Astrocyte (in vitro differentiated cells and primary cell): ENCODE measurements at regions not wholly inside any gene's neighbourhood (a gene's known extent, or its start where the extent isn't known, plus 50 kb on each side); places are given as distances from the start of the nearest gene placed in this dataset.

Experiments used
- DNase-seq: peaks from one replicate; pipeline ENCODE4 v3.0.0-alpha.2; 2010; ENCODE audit warnings: low read depth
- FAIRE-seq: peaks from 2 replicates; lab custom pipeline; 2011; peaks lifted over from hg19 to GRCh38; lab: Jason Lieb, UNC
- H2AFZ ChIP-seq: 2 replicates; pipeline ENCODE4 v1.6.0; 2012; ENCODE audit warnings: low read depth, low read length, inconsistent platforms
- H3K27ac ChIP-seq: 2 replicates; pipeline ENCODE4 v1.5.1; 2011; ENCODE audit warnings: low read depth, low read length, inconsistent platforms
- H3K27me3 ChIP-seq: 2 replicates; pipeline ENCODE4 v1.6.0; 2011; ENCODE audit warnings: low read length, inconsistent platforms; ENCODE audit not compliant: insufficient read depth
- H3K36me3 ChIP-seq: 2 replicates; pipeline ENCODE4 v1.5.1; 2011; ENCODE audit warnings: low read length, inconsistent platforms; ENCODE audit not compliant: insufficient read depth
- H3K4me1 ChIP-seq: 2 replicates; pipeline ENCODE4 v1.5.1; 2011; ENCODE audit warnings: low read length, inconsistent platforms; ENCODE audit not compliant: insufficient read depth
- H3K4me2 ChIP-seq: 2 replicates; pipeline ENCODE4 v1.6.0; 2012; ENCODE audit warnings: low read length, inconsistent platforms
- H3K4me3 ChIP-seq: 2 replicates; pipeline ENCODE4 v1.5.1; 2011; ENCODE audit warnings: low read depth, mild to moderate bottlenecking, low read length, inconsistent platforms; ENCODE audit not compliant: insufficient read depth
- H3K79me2 ChIP-seq: 2 replicates; pipeline ENCODE4 v1.6.0; 2012; ENCODE audit warnings: mild to moderate bottlenecking, low read length, inconsistent platforms; ENCODE audit not compliant: insufficient read depth
- H3K9ac ChIP-seq: 2 replicates; pipeline ENCODE4 v1.6.0; 2012; ENCODE audit warnings: mild to moderate bottlenecking, low read length, inconsistent platforms
- H3K9me3 ChIP-seq: 2 replicates; pipeline ENCODE4 v1.5.1; 2012; ENCODE audit warnings: low read depth, mild to moderate bottlenecking, low read length, inconsistent platforms; ENCODE audit not compliant: insufficient read depth
- H4K20me1 ChIP-seq: 2 replicates; pipeline ENCODE4 v1.6.0; 2012; ENCODE audit warnings: low read length, inconsistent platforms; ENCODE audit not compliant: insufficient read depth
- H3K27ac Mint-ChIP-seq: one replicate; pipeline ENCODE4 v1.8.0; 2021; ENCODE audit warnings: mild to moderate bottlenecking, mixed read lengths; ENCODE audit not compliant: unreplicated experiment
- H3K27me3 Mint-ChIP-seq: one replicate; pipeline ENCODE4 v1.8.0; 2021; ENCODE audit warnings: low read depth, mixed read lengths; ENCODE audit not compliant: unreplicated experiment
- H3K36me3 Mint-ChIP-seq: one replicate; pipeline ENCODE4 v1.8.0; 2021; ENCODE audit warnings: low read depth, mixed read lengths; ENCODE audit not compliant: unreplicated experiment
- H3K4me1 Mint-ChIP-seq: one replicate; pipeline ENCODE4 v1.8.0; 2021; ENCODE audit warnings: low read depth, mixed read lengths; ENCODE audit not compliant: unreplicated experiment
- H3K4me3 Mint-ChIP-seq: one replicate; pipeline ENCODE4 v1.8.0; 2021; ENCODE audit warnings: mild to moderate bottlenecking, moderate library complexity, mixed read lengths; ENCODE audit not compliant: unreplicated experiment
- H3K9me3 Mint-ChIP-seq: one replicate; pipeline ENCODE4 v1.8.0; 2021; ENCODE audit warnings: mild to moderate bottlenecking, mixed read lengths; ENCODE audit not compliant: unreplicated experiment
- CTCF ChIP-seq: IDR thresholded peaks from 2 replicates; pipeline ENCODE4 v1.5.1; 2011; ENCODE audit warnings: low read depth, mild to moderate bottlenecking, inconsistent platforms, low read length, moderate library complexity; ENCODE audit not compliant: insufficient read depth
- EZH2 ChIP-seq: IDR thresholded peaks from 2 replicates; pipeline ENCODE4 v1.6.1; 2012; ENCODE audit warnings: mild to moderate bottlenecking, low read length, inconsistent platforms; ENCODE audit not compliant: insufficient read depth

GRCh38 chr14:44639781-44640385, 132.8 kb upstream of the FSCB start:
- no peaks in the 10 kb centered on the region for H3K36me3 ChIP-seq
- no peak overlapping the region for H3K4me3 Mint-ChIP-seq
- H3K9me3 ChIP-seq = peaks cover 3% of the 10 kb centered on the region
- no peaks in the 10 kb centered on the region for H3K79me2 ChIP-seq
- H3K4me2 ChIP-seq = no peak overlapping the region
- H2AFZ ChIP-seq = no peak overlapping the region
- H3K27ac ChIP-seq = no peak overlapping the region
- H3K27ac Mint-ChIP-seq = no peak overlapping the region
- no peaks in the 10 kb centered on the region for H3K4me1 Mint-ChIP-seq
- TF ChIP-seq CTCF (no peak), EZH2 (no peak)
- FAIRE-seq (no peak), DNase-seq (no peak)
- H3K27me3 ChIP-seq = no peaks in the 10 kb centered on the region
- H3K9ac ChIP-seq = no peak overlapping the region
- no peaks in the 10 kb centered on the region for H3K27me3 Mint-ChIP-seq
- H4K20me1 ChIP-seq = no peaks in the 10 kb centered on the region
- no peaks in the 10 kb centered on the region for H3K9me3 Mint-ChIP-seq
- H3K4me3 ChIP-seq = no peak overlapping the region
- H3K36me3 Mint-ChIP-seq = no peaks in the 10 kb centered on the region
- no peaks in the 10 kb centered on the region for H3K4me1 ChIP-seq

GRCh38 chr14:44634692-44635091, 127.6 kb upstream of the FSCB start:
- Histone ChIP-seq H2AFZ (no peak overlapping the region), H3K79me2 (no peaks in the 10 kb centered on the region), H3K4me1 (no peaks in the 10 kb centered on the region), H3K27me3 (no peaks in the 10 kb centered on the region), H4K20me1 (no peaks in the 10 kb centered on the region), H3K9ac (no peak overlapping the region), H3K9me3 (no peaks in the 10 kb centered on the region), H3K27ac (no peak overlapping the region), H3K4me2 (no peak overlapping the region), H3K36me3 (no peaks in the 10 kb centered on the region), H3K4me3 (no peak overlapping the region)
- Mint-ChIP-seq H3K27me3 (no peaks in the 10 kb centered on the region), H3K36me3 (no peaks in the 10 kb centered on the region), H3K4me3 (no peak overlapping the region), H3K27ac (no peak overlapping the region), H3K9me3 (no peaks in the 10 kb centered on the region), H3K4me1 (no peaks in the 10 kb centered on the region)
- FAIRE-seq = no peak
- no peak for DNase-seq
- TF ChIP-seq CTCF (no peak), EZH2 (no peak)

GRCh38 chr14:44626423-44626822, 119.3 kb upstream of the FSCB start:
- H3K9ac ChIP-seq = no peak overlapping the region
- H3K27ac Mint-ChIP-seq = no peak overlapping the region
- no peak for DNase-seq
- no peaks in the 10 kb centered on the region for H3K9me3 ChIP-seq
- H3K27me3 Mint-ChIP-seq = no peaks in the 10 kb centered on the region
- H3K9me3 Mint-ChIP-seq = no peaks in the 10 kb centered on the region
- H3K27me3 ChIP-seq = no peaks in the 10 kb centered on the region
- TF ChIP-seq EZH2 = no peak
- no peak for TF ChIP-seq CTCF
- no peak overlapping the region for H3K4me3 Mint-ChIP-seq
- no peaks in the 10 kb centered on the region for H3K4me1 ChIP-seq
- H3K79me2 ChIP-seq = no peaks in the 10 kb centered on the region
- FAIRE-seq = no peak
- H3K4me3 ChIP-seq = no peak overlapping the region
- no peak overlapping the region for H2AFZ ChIP-seq
- H3K4me2 ChIP-seq = no peak overlapping the region
- no peaks in the 10 kb centered on the region for H4K20me1 ChIP-seq
- no peaks in the 10 kb centered on the region for H3K36me3 ChIP-seq
- no peaks in the 10 kb centered on the region for H3K36me3 Mint-ChIP-seq
- no peak overlapping the region for H3K27ac ChIP-seq
- no peaks in the 10 kb centered on the region for H3K4me1 Mint-ChIP-seq
